ENCODE measurements at regions not wholly inside any gene's neighbourhood (a gene's known extent, or its start where the extent isn't known, plus 50 kb on each side); places are given as distances from the start of the nearest gene placed in this dataset.

GRCh38 chr4:111778543-111778942 is 366.7 kb upstream of the FAM241A start:
- no peaks in the 10 kb centered on the region for H3K9me3 ChIP-seq (ENCODE audit: low read length)
- TF ChIP-seq MXI1 (conservative IDR thresholded peaks at IDR 0.05; ENCODE audit: poor library complexity, severe bottlenecking) (no peak), CTCF (IDR thresholded peaks at IDR 0.05; ENCODE audit: poor library complexity, severe bottlenecking) (peak; percentile 26), EP300 (conservative IDR thresholded peaks at IDR 0.05; ENCODE audit: poor library complexity, severe bottlenecking) (no peak), EZH2 (IDR thresholded peaks at IDR 0.05; ENCODE audit: borderline replicate concordance, insufficient read depth, low read length, poor library complexity, severe bottlenecking) (no peak), SMC3 (conservative IDR thresholded peaks at IDR 0.05; ENCODE audit: poor library complexity) (no peak), TAF1 (IDR thresholded peaks at IDR 0.05; ENCODE audit: low read depth) (no peak), RAD21 (conservative IDR thresholded peaks at IDR 0.05) (peak; percentile 23), POLR2AphosphoS5 (IDR thresholded peaks at IDR 0.05) (no peak), REST (IDR thresholded peaks at IDR 0.05; ENCODE audit: borderline replicate concordance) (no peak)
- no peaks in the 10 kb centered on the region for H3K9me2 ChIP-seq (ENCODE audit: insufficient read depth, low read length)
- no peaks in the 10 kb centered on the region for H3K27me3 ChIP-seq (ENCODE audit: insufficient read depth, low read depth, low read length)
- no peak overlapping the region for H3K27ac ChIP-seq (ENCODE audit: low read length)
- H3F3A ChIP-seq (ENCODE audit: insufficient read depth, low read length, poor library complexity, severe bottlenecking): no peaks in the 10 kb centered on the region
- H3K9ac ChIP-seq (ENCODE audit: low read length): no peak overlapping the region
- H2AFZ ChIP-seq (ENCODE audit: low read depth, low read length): no peak overlapping the region
- H4K20me1 ChIP-seq (ENCODE audit: insufficient read depth): no peaks in the 10 kb centered on the region
- H3K4me3 ChIP-seq (ENCODE audit: low read length): no peak overlapping the region
- H3K79me2 ChIP-seq (replicated peaks; ENCODE audit: insufficient read depth, low read length): no peaks in the 10 kb centered on the region
- no peak overlapping the region for H3K4me2 ChIP-seq (ENCODE audit: low read length)
- H3K36me3 ChIP-seq (ENCODE audit: insufficient read depth, low read length): no peaks in the 10 kb centered on the region

GRCh38 chr4:111780965-111781364 is 364.3 kb upstream of the FAM241A start:
- no peak overlapping the region for H2AFZ ChIP-seq (ENCODE audit: low read depth, low read length)
- H3K36me3 ChIP-seq (ENCODE audit: insufficient read depth, low read length): no peaks in the 10 kb centered on the region
- H3K79me2 ChIP-seq (replicated peaks; ENCODE audit: insufficient read depth, low read length): no peaks in the 10 kb centered on the region
- TF ChIP-seq RAD21 (conservative IDR thresholded peaks at IDR 0.05) (no peak), TAF1 (IDR thresholded peaks at IDR 0.05; ENCODE audit: low read depth) (no peak), EP300 (conservative IDR thresholded peaks at IDR 0.05; ENCODE audit: poor library complexity, severe bottlenecking) (no peak), POLR2AphosphoS5 (IDR thresholded peaks at IDR 0.05) (no peak), MXI1 (conservative IDR thresholded peaks at IDR 0.05; ENCODE audit: poor library complexity, severe bottlenecking) (no peak), REST (IDR thresholded peaks at IDR 0.05; ENCODE audit: borderline replicate concordance) (no peak), SMC3 (conservative IDR thresholded peaks at IDR 0.05; ENCODE audit: poor library complexity) (no peak), CTCF (IDR thresholded peaks at IDR 0.05; ENCODE audit: poor library complexity, severe bottlenecking) (no peak), EZH2 (IDR thresholded peaks at IDR 0.05; ENCODE audit: borderline replicate concordance, insufficient read depth, low read length, poor library complexity, severe bottlenecking) (no peak)
- no peak overlapping the region for H3K27ac ChIP-seq (ENCODE audit: low read length)
- H3K9ac ChIP-seq (ENCODE audit: low read length): no peak overlapping the region
- no peaks in the 10 kb centered on the region for H4K20me1 ChIP-seq (ENCODE audit: insufficient read depth)
- no peak overlapping the region for H3K4me2 ChIP-seq (ENCODE audit: low read length)
- H3K9me2 ChIP-seq (ENCODE audit: insufficient read depth, low read length): no peaks in the 10 kb centered on the region
- no peak overlapping the region for H3K4me3 ChIP-seq (ENCODE audit: low read length)
- H3F3A ChIP-seq (ENCODE audit: insufficient read depth, low read length, poor library complexity, severe bottlenecking): no peaks in the 10 kb centered on the region
- no peaks in the 10 kb centered on the region for H3K27me3 ChIP-seq (ENCODE audit: insufficient read depth, low read depth, low read length)
- H3K9me3 ChIP-seq (ENCODE audit: low read length): no peaks in the 10 kb centered on the region
